ENCODE measurements at regions not wholly inside any gene's neighbourhood (a gene's known extent, or its start where the extent isn't known, plus 50 kb on each side); places are given as distances from the start of the nearest gene placed in this dataset.

GRCh38 chrY:19406246-19406645, 338.3 kb downstream of the KDM5D start:
- TF ChIP-seq CTCF (IDR thresholded peaks at IDR 0.05) (no peak), ZFX (IDR thresholded peaks at IDR 0.05; ENCODE audit: borderline replicate concordance) (no peak)
